B cell (primary cell): ENCODE measurements at regions not wholly inside any gene's neighbourhood (a gene's known extent, or its start where the extent isn't known, plus 50 kb on each side); places are given as distances from the start of the nearest gene placed in this dataset.

Experiments
- ATAC-seq: fragments of 200-7000 bp; cut with Tn5 transposase; one replicate; pipeline ENCODE4 v1.10.0; 2021; ENCODE audit warnings: low read depth, mild to moderate bottlenecking, moderate number of reproducible peaks, moderate library complexity
- CTCF ChIA-PET: fragments of 350-600 bp; sonication (Branson Sonifier 250); formaldehyde crosslinking; loops from one replicate; lab custom pipeline; 2021; ENCODE audit warnings: antibody characterized with exemption, inconsistent platforms; lab: Charles Lee
- POLR2A ChIA-PET: fragments of 350-600 bp; sonication (Branson Sonifier 250); formaldehyde crosslinking; loops from one replicate; lab custom pipeline; 2021; ENCODE audit warnings: antibody characterized with exemption; lab: Charles Lee
- DNase-seq: peaks from one replicate; pipeline ENCODE4 v3.0.0; 2013
- H2AFZ ChIP-seq: 2 replicates; pipeline ENCODE4 v1.6.1; 2012; ENCODE audit warnings: mild to moderate bottlenecking, low read depth, low read length; ENCODE audit not compliant: insufficient read depth, poor library complexity, severe bottlenecking
- H3K27ac ChIP-seq, 2 donors: 1 replicate in 1 of 2; 2 replicates in 1 of 2; pipeline ENCODE4 v1.5.1; 2012 to 2013; ENCODE audit warnings: low read length in 2 of 2, mild to moderate bottlenecking in 2 of 2, moderate library complexity in 1 of 2
- H3K27me3 ChIP-seq, 4 experiments: fragments of 200-600 bp in 1 of 4; sonication (generic) in 1 of 4; replicated peaks in 1 of 4; 1 replicate in 2 of 4; 2 replicates in 2 of 4; pipeline versions ENCODE4 v1.6.1 to v1.7.0; 2013 to 2016; ENCODE audit warnings: low read length in 3 of 4, mild to moderate bottlenecking in 2 of 4, mixed read lengths in 1 of 4, moderate library complexity in 1 of 4; ENCODE audit not compliant: insufficient read depth in 4 of 4, control insufficient read depth in 3 of 4; ENCODE audit errors: control extremely low read depth in 1 of 4
- H3K36me3 ChIP-seq, 2 experiments: replicated peaks in 1 of 2; 1 replicate in 1 of 2; 2 replicates in 1 of 2; pipeline versions ENCODE4 v1.6.1 to v1.7.1; 2013; ENCODE audit warnings: low read length in 1 of 2; ENCODE audit not compliant: insufficient read depth in 2 of 2, control insufficient read depth in 1 of 2; ENCODE audit errors: control extremely low read depth in 1 of 2, extremely low read depth in 1 of 2
- H3K4me1 ChIP-seq, 2 donors: fragments of 200-600 bp in 1 of 2; sonication (generic) in 1 of 2; 1 replicate in 1 of 2; 2 replicates in 1 of 2; pipeline versions ENCODE4 v1.5.1 to v1.6.1; 2013 to 2017; ENCODE audit warnings: low read length in 2 of 2; ENCODE audit not compliant: control insufficient read depth in 2 of 2, insufficient read depth in 2 of 2
- H3K4me2 ChIP-seq: replicated peaks from 2 replicates; pipeline ENCODE3; 2012; ENCODE audit warnings: mild to moderate bottlenecking, low read depth, low read length; ENCODE audit not compliant: poor library complexity, severe bottlenecking
- H3K4me3 ChIP-seq, 5 experiments: fragments of 200-600 bp in 1 of 5; sonication (generic) in 1 of 5; 1 replicate in 3 of 5; 2 replicates in 2 of 5; pipeline versions ENCODE4 v1.5.1 to v1.7.0; 2011 to 2016; ENCODE audit warnings: low read length in 4 of 5, mild to moderate bottlenecking in 4 of 5, low read depth in 2 of 5, control low read depth in 1 of 5, moderate library complexity in 1 of 5; ENCODE audit not compliant: insufficient read depth in 1 of 5; ENCODE audit errors: control extremely low read depth in 1 of 5, extremely low read depth in 1 of 5
- H3K79me2 ChIP-seq: fragments of 200-600 bp; sonication (generic); one replicate; pipeline ENCODE4 v1.6.0; 2016; ENCODE audit warnings: low read length; ENCODE audit not compliant: control insufficient read depth, insufficient read depth
- H3K9ac ChIP-seq: fragments of 200-600 bp; sonication (generic); 2 replicates; pipeline ENCODE4 v1.6.1; 2017; ENCODE audit warnings: mild to moderate bottlenecking, low read length, moderate library complexity
- H3K9me3 ChIP-seq, 3 donors: one replicate each; pipeline versions ENCODE4 v1.6.1 to v1.7.1; 2013; ENCODE audit warnings: low read length in 2 of 3; ENCODE audit not compliant: control insufficient read depth in 2 of 3, insufficient read depth in 1 of 3; ENCODE audit errors: control extremely low read depth in 1 of 3
- H4K20me1 ChIP-seq: 2 replicates; pipeline ENCODE4 v1.6.0; 2012; ENCODE audit warnings: mild to moderate bottlenecking, low read length; ENCODE audit not compliant: insufficient read depth, control insufficient read depth, poor library complexity, severe bottlenecking
- H3K27ac Mint-ChIP-seq: one replicate; pipeline ENCODE4 v1.8.0; 2021; ENCODE audit warnings: mixed read lengths
- H3K27me3 Mint-ChIP-seq: one replicate; pipeline ENCODE4 v1.8.0; 2021; ENCODE audit warnings: mixed read lengths
- H3K4me1 Mint-ChIP-seq: one replicate; pipeline ENCODE4 v1.8.0; 2021; ENCODE audit warnings: mixed read lengths
- H3K4me3 Mint-ChIP-seq: one replicate; pipeline ENCODE4 v1.8.0; 2021; ENCODE audit warnings: mixed read lengths
- H3K9me3 Mint-ChIP-seq: one replicate; pipeline ENCODE4 v1.8.0; 2022; ENCODE audit warnings: mixed read lengths; ENCODE audit not compliant: insufficient read depth
- EZH2 ChIP-seq: IDR thresholded peaks from 2 replicates; pipeline ENCODE4 v1.6.1; 2012; ENCODE audit warnings: borderline replicate concordance, low read depth, mild to moderate bottlenecking, moderate library complexity, low read length; ENCODE audit not compliant: insufficient read depth, poor library complexity, severe bottlenecking
- WGBS: methylation state at CpG from one replicate; pipeline ENCODE4 v1.1.5; 2013; ENCODE audit warnings: missing lambda C conversion rate; ENCODE audit not compliant: insufficient coverage; 5-methylcytosine and 5-hydroxymethylcytosine counted together
- intact Hi-C: fragments of 100-400 bp; cut with micrococcal nuclease; formaldehyde crosslinking; loops from one replicate; pipeline ENCODE4 v1.10.0; 2022
- TF ChIP-seq, protein P1 (sequence below): fragments of 200-600 bp; IDR thresholded peaks from one replicate; pipeline ENCODE4 v1.8.0; 2022; ENCODE audit warnings: antibody characterized with exemption, mild to moderate bottlenecking

DNA sequence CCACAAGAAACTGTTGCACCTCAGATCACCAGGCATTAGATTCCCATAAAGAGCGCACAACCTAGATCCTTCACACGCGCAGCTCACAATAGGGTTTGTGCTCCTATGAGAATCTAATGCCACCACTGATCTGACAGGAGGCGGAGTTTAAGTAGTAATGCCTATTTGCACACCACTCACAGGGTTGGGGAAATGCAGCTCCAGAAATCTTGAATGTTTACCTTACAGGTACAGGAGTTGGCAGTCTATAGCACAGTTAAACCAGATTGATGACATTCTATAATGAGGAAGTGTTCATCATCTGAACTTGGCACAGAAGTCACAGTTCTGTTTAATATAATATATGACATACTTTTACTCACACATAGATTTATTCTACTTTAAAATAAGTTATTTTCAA is 732.2 kb upstream of the ZNF608 start:
- Histone ChIP-seq H3K27me3 (no peaks in the 10 kb centered on the region), H2AFZ (no peak overlapping the region), H3K4me2 (no peak overlapping the region), H3K36me3 (no peaks in the 10 kb centered on the region), H3K9me3 (no peaks in the 10 kb centered on the region), H3K4me3 (no peak overlapping the region), H3K9ac (no peak overlapping the region), H3K79me2 (no peaks in the 10 kb centered on the region), H3K4me1 (no peaks in the 10 kb centered on the region), H3K27ac (no peak overlapping the region), H4K20me1 (no peaks in the 10 kb centered on the region)
- no peak overlapping the region for H3K4me3 Mint-ChIP-seq
- ATAC-seq (no peak), DNase-seq (no peak)
- no peak overlapping the region for H3K27ac Mint-ChIP-seq
- CTCF ChIA-PET, result interaction anchor here (1.5 kb wide), 1 partner anchor 10 kb away, joined by 3 read pairs; no protein-coding TSS in a partner anchor
- POLR2A ChIA-PET, result interaction anchor here (0.7 kb wide), 1 partner anchor 1338 kb away, joined by 6 read pairs; no protein-coding TSS in a partner anchor
- intact Hi-C loops, result no loop called here
- no peak for TF ChIP-seq EZH2
- TF ChIP-seq, protein P1, sequence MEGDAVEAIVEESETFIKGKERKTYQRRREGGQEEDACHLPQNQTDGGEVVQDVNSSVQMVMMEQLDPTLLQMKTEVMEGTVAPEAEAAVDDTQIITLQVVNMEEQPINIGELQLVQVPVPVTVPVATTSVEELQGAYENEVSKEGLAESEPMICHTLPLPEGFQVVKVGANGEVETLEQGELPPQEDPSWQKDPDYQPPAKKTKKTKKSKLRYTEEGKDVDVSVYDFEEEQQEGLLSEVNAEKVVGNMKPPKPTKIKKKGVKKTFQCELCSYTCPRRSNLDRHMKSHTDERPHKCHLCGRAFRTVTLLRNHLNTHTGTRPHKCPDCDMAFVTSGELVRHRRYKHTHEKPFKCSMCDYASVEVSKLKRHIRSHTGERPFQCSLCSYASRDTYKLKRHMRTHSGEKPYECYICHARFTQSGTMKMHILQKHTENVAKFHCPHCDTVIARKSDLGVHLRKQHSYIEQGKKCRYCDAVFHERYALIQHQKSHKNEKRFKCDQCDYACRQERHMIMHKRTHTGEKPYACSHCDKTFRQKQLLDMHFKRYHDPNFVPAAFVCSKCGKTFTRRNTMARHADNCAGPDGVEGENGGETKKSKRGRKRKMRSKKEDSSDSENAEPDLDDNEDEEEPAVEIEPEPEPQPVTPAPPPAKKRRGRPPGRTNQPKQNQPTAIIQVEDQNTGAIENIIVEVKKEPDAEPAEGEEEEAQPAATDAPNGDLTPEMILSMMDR, result no peak
- H3K4me1 Mint-ChIP-seq, result no peaks in the 10 kb centered on the region
- no peaks in the 10 kb centered on the region for H3K27me3 Mint-ChIP-seq
- no peaks in the 10 kb centered on the region for H3K9me3 Mint-ChIP-seq
- 94% methylated on average over 3 of the region's 4 CpGs for WGBS

DNA sequence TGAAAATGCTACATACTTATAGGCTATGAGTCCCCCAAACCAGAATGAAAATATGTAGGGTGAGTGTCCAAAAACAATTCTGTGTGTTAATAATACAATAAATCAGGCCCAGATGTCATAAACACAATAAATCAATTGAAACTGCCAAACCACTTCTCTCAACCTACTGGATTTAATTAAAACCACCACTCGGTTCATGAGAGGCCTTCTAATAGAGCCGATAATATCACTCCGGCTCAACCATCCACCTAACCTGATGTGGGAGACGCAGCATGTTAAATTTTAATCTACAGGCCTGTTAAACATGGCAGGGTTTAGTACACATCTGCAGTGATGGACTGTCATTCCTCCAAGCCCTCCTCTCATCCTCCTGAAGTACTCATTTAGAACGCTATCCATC is 734.5 kb upstream of the ZNF608 start:
- CTCF ChIA-PET, result no interaction called here
- Mint-ChIP-seq H3K9me3 (no peaks in the 10 kb centered on the region), H3K4me3 (no peak overlapping the region), H3K27me3 (no peaks in the 10 kb centered on the region), H3K27ac (no peak overlapping the region), H3K4me1 (peaks cover 13% of the 10 kb centered on the region)
- POLR2A ChIA-PET, result no interaction called here
- Histone ChIP-seq H3K27me3 (peaks cover 0 to 4% (median 0%) of the 10 kb centered on the region in 4 experiments), H2AFZ (no peak overlapping the region), H3K79me2 (no peaks in the 10 kb centered on the region), H3K9ac (no peak overlapping the region), H3K27ac (no peak overlapping the region), H3K9me3 (no peaks in the 10 kb centered on the region), H3K36me3 (no peaks in the 10 kb centered on the region), H3K4me1 (peaks cover 6 to 8% of the 10 kb centered on the region in 2 donors), H3K4me2 (no peak overlapping the region), H3K4me3 (no peak overlapping the region), H4K20me1 (no peaks in the 10 kb centered on the region)
- DNase-seq (no peak), ATAC-seq (no peak)
- WGBS, result 94% methylated on average over 2 of the region's 5 CpGs
- intact Hi-C loops, result no loop called here
- TF ChIP-seq, protein P1, result no peak
- no peak for TF ChIP-seq EZH2
